DOHH2 (cell line): ENCODE measurements at regions not wholly inside any gene's neighbourhood (a gene's known extent, or its start where the extent isn't known, plus 50 kb on each side); places are given as distances from the start of the nearest gene placed in this dataset.
"Not testable (repeated sequence)": the region's sequence is repeated elsewhere in the genome, so short reads cannot be mapped to it uniquely, and the experiment has no call there.

Source experiments
- H3F3A ChIP-seq: fragments of 200-600 bp; sonication (generic), shearing (Covaris generic); 2 replicates; pipeline ENCODE4 v1.6.0; 2016; ENCODE audit warnings: antibody characterized with exemption, mild to moderate bottlenecking; ENCODE audit not compliant: control insufficient read depth, insufficient read depth
- H3K27ac ChIP-seq: fragments of 200-600 bp; sonication (generic); 2 replicates; pipeline ENCODE4 v1.5.1; 2014; ENCODE audit warnings: low read depth, mild to moderate bottlenecking, low read length, moderate library complexity
- H3K27me3 ChIP-seq: fragments of 200-600 bp; sonication (generic); 2 replicates; pipeline ENCODE4 v1.6.1; 2014; ENCODE audit warnings: mild to moderate bottlenecking, low read length, mixed read lengths; ENCODE audit not compliant: control insufficient read depth
- H3K36me3 ChIP-seq: fragments of 200-600 bp; sonication (generic); 2 replicates; pipeline ENCODE4 v1.6.1; 2014; ENCODE audit warnings: mild to moderate bottlenecking, low read length, moderate library complexity, mixed read lengths; ENCODE audit not compliant: control insufficient read depth
- H3K4me1 ChIP-seq: fragments of 200-600 bp; sonication (generic); 2 replicates; pipeline ENCODE4 v1.6.1; 2014; ENCODE audit warnings: mild to moderate bottlenecking, low read length, mixed read lengths; ENCODE audit not compliant: control insufficient read depth
- H3K4me2 ChIP-seq: fragments of 200-600 bp; sonication (generic); 2 replicates; pipeline ENCODE4 v1.6.0; 2014; ENCODE audit warnings: mild to moderate bottlenecking, low read length, moderate library complexity
- H3K4me3 ChIP-seq: fragments of 200-600 bp; sonication (generic); 2 replicates; pipeline ENCODE4 v1.5.1; 2014; ENCODE audit warnings: mild to moderate bottlenecking, low read length, mixed read lengths
- H3K79me2 ChIP-seq: fragments of 200-600 bp; sonication (generic); 2 replicates; pipeline ENCODE4 v1.6.1; 2014; ENCODE audit warnings: mild to moderate bottlenecking, low read length, mixed read lengths; ENCODE audit not compliant: control insufficient read depth
- H3K9me2 ChIP-seq: fragments of 200-600 bp; sonication (generic); replicated peaks from 2 replicates; pipeline ENCODE4 v1.6.1; 2014; ENCODE audit warnings: mild to moderate bottlenecking, low read length, mixed read lengths; ENCODE audit not compliant: control insufficient read depth
- H3K9me3 ChIP-seq: fragments of 200-600 bp; sonication (generic); 2 replicates; pipeline ENCODE4 v1.6.1; 2014; ENCODE audit warnings: antibody characterized with exemption, low read length, mixed read lengths; ENCODE audit not compliant: control insufficient read depth, insufficient read depth
- H4K20me1 ChIP-seq: fragments of 200-600 bp; sonication (generic); 2 replicates; pipeline ENCODE4 v1.6.0; 2014; ENCODE audit warnings: low read depth, mild to moderate bottlenecking, antibody characterized with exemption, low read length, moderate library complexity; ENCODE audit not compliant: control insufficient read depth, insufficient read depth
- EZH2phosphoT487 ChIP-seq: fragments of 200-600 bp; sonication (generic); IDR thresholded peaks from 2 replicates; pipeline ENCODE4 v1.6.1; 2017; ENCODE audit warnings: borderline replicate concordance, mild to moderate bottlenecking, antibody characterized with exemption, low read length, moderate library complexity, mixed read lengths
- TF ChIP-seq, protein P1 (sequence below): fragments of 200-600 bp; sonication (generic); IDR thresholded peaks from one replicate; pipeline ENCODE4 v1.5.1; 2014; ENCODE audit warnings: antibody characterized with exemption, mild to moderate bottlenecking, low read depth, low read length; ENCODE audit not compliant: poor library complexity, severe bottlenecking

DNA sequence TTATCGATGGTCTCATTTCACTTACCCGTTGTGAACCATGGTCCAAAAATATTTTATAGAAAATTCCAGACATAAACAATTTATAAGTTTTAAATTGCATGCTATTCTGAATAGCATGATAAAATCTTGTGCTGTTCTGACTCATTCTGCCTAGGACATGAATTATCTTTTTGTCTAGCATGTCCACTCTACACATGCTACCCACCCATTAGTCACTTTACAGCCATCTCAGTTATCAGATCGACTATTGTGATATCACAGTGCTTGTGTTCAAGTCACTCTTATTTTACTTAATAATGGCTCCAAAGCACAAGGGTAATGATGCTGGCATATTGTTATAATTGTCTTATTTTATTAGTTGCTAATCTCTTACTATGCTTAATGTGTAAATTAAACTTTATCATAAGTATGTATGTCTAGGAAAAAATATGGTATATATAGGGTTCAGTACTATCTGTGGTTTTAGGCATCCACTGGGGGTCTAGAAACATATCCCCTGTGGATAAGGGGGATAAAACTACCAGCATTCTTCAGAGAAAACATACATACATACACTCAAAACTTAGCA lies 252.0 kb upstream of the HTR1E start:
- no peaks in the 10 kb centered on the region for H3K36me3 ChIP-seq
- 0 out of 2 replicates have a peak, but pooled peaks cover 3% of the 10 kb centered on the region for H3K9me3 ChIP-seq
- no peak overlapping the region for H3K4me3 ChIP-seq
- H3F3A ChIP-seq, result no peaks in the 10 kb centered on the region
- no peak overlapping the region for H3K4me2 ChIP-seq
- no peaks in the 10 kb centered on the region for H3K27me3 ChIP-seq
- no peaks in the 10 kb centered on the region for H3K4me1 ChIP-seq
- H3K27ac ChIP-seq, result no peak overlapping the region
- no peaks in the 10 kb centered on the region for H3K9me2 ChIP-seq
- no peaks in the 10 kb centered on the region for H3K79me2 ChIP-seq
- no peaks in the 10 kb centered on the region for H4K20me1 ChIP-seq
- TF ChIP-seq EZH2phosphoT487, result no peak
- TF ChIP-seq, protein P1, sequence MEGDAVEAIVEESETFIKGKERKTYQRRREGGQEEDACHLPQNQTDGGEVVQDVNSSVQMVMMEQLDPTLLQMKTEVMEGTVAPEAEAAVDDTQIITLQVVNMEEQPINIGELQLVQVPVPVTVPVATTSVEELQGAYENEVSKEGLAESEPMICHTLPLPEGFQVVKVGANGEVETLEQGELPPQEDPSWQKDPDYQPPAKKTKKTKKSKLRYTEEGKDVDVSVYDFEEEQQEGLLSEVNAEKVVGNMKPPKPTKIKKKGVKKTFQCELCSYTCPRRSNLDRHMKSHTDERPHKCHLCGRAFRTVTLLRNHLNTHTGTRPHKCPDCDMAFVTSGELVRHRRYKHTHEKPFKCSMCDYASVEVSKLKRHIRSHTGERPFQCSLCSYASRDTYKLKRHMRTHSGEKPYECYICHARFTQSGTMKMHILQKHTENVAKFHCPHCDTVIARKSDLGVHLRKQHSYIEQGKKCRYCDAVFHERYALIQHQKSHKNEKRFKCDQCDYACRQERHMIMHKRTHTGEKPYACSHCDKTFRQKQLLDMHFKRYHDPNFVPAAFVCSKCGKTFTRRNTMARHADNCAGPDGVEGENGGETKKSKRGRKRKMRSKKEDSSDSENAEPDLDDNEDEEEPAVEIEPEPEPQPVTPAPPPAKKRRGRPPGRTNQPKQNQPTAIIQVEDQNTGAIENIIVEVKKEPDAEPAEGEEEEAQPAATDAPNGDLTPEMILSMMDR, result no peak

DNA sequence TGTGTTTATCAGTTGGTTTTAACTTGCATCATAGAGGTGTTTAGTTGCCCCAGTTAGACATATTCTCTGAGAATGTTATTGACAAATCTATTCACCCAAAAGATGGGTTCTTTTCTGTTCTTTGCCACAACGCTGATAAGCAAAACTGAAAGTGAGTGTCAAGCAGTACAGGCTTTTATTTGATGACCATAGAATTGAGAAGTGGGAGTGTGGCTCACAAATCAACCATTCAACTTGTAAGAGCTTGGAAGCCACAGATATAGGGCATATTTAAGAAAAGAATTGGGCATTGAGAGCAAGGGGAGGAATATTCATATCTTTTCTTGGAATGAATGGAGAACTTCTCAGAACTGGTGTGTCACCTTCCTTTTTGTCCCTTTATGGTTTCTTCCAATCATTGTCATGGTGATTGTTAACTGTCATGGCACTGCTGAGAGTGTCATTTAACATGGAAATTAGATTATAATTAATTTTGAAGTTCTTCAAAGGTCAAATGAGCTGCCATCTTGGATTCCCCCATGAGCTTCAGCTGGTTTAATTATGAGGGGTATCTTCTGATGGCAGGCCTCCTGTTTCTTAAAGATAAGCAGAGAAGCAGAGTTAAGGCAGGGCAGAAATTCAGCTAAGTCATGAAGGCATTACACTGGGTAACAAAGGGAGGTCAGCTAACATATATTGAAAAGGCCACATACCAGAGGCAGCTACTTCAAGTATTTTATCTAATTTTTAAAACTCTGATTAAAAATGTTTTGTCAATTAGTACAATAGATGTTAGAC lies 254.0 kb upstream of the HTR1E start:
- H3K36me3 ChIP-seq, result no peaks in the 10 kb centered on the region
- H4K20me1 ChIP-seq, result no peaks in the 10 kb centered on the region
- H3K79me2 ChIP-seq, result no peaks in the 10 kb centered on the region
- no peaks in the 10 kb centered on the region for H3F3A ChIP-seq
- H3K27me3 ChIP-seq, result no peaks in the 10 kb centered on the region
- no peak overlapping the region for H3K4me3 ChIP-seq
- no peaks in the 10 kb centered on the region for H3K4me1 ChIP-seq
- no peaks in the 10 kb centered on the region for H3K9me2 ChIP-seq
- 0 out of 2 replicates have a peak, but pooled peaks cover 3% of the 10 kb centered on the region for H3K9me3 ChIP-seq
- TF ChIP-seq, protein P1, result no peak
- TF ChIP-seq EZH2phosphoT487, result no peak
- H3K4me2 ChIP-seq, result no peak overlapping the region
- no peak overlapping the region for H3K27ac ChIP-seq

DNA sequence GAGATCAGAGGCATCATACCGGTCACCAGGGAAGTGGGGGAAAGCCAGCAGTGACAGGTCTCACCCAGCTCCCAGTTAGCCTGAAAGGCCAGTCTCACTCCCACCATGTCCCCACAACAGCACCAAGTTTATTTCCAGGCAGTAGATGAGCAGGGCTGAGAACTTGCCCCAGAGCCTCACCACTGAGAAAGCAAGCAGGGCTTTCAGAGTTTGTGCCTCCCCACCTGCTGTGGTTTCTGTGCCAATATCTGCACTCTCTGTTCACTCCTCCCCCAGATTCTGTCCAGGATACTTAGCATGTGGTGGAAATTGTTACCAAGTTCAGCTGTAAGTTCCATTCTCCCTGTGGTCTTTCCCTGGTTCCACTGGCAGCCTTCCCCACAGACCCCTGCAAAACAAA lies 255.0 kb upstream of the HTR1E start:
- TF ChIP-seq EZH2phosphoT487, result no peak
- TF ChIP-seq, protein P1, result no peak
- Histone ChIP-seq H3K9me3 (0 out of 2 replicates have a peak, but pooled peaks cover 3% of the 10 kb centered on the region), H3K79me2 (no peaks in the 10 kb centered on the region), H3K36me3 (no peaks in the 10 kb centered on the region), H3K27me3 (no peaks in the 10 kb centered on the region), H3F3A (no peaks in the 10 kb centered on the region), H3K27ac (no peak overlapping the region), H3K4me1 (no peaks in the 10 kb centered on the region), H3K4me2 (no peak overlapping the region), H3K9me2 (no peaks in the 10 kb centered on the region), H4K20me1 (no peaks in the 10 kb centered on the region), H3K4me3 (no peak overlapping the region)

DNA sequence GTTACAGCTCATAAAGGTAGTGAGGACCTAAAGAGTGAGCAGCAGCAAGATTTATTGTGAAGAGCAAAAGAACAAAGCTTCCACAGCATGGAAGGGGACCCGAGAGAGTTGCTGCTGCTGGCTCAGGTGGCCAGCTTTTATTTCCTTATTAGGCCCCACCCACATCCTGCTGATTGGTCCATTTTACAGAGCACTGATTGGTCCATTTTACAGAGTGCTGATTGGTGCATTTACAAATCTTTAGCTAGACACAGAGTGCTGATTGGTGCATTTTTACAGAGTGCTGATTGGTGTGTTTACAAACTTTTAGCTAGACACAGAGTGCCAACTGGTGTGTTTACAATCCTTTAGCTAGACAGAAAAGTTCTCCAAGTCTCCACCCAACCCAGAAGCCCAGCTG lies 256.2 kb upstream of the HTR1E start:
- not testable (repeated sequence) for H3K9me3 ChIP-seq, H3K4me2 ChIP-seq, H3K9me2 ChIP-seq, H4K20me1 ChIP-seq, H3K4me1 ChIP-seq, H3K36me3 ChIP-seq, H3K79me2 ChIP-seq, H3K27me3 ChIP-seq, H3K27ac ChIP-seq, H3K4me3 ChIP-seq, H3F3A ChIP-seq

DNA sequence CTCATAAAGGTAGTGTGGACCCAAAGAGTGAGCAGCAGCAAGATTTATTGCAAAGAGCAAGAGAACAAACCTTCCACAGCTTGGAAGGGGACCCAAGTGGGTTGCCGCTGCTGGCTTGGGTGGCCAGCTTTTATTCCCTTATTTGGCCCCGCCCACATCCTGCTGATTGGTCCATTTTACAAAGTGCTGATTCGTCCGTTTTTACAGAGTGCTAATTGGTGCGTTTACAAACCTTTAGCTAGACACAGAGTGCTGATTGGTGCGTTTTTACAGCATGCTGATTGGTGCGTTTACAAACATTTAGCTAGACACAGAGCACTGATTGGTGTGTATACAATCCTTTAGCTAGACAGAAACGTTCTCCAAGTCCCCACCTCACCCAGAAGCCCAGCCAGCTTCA lies 265.2 kb upstream of the HTR1E start:
- H3K4me1 ChIP-seq, H3K9me2 ChIP-seq, H3K4me2 ChIP-seq, H3K79me2 ChIP-seq, H3K9me3 ChIP-seq, H3F3A ChIP-seq, H3K27ac ChIP-seq, H3K36me3 ChIP-seq, H3K27me3 ChIP-seq, H3K4me3 ChIP-seq, H4K20me1 ChIP-seq: not testable (repeated sequence)
